ENCODE measurements at regions not wholly inside any gene's neighbourhood (a gene's known extent, or its start where the extent isn't known, plus 50 kb on each side); places are given as distances from the start of the nearest gene placed in this dataset.

DNA sequence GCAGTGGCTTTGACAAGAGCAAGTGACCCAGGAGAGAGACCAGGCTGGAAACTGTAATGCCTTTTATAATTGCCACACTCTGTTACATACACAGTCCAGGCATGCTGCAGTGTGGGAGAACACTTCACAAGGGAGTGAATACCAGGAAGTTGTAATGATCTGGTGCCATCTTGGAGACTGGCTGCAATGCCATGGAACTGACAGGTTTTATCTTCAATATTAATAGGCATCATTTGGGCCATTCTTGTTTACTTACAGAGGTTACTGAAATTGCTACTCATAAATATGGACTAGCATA lies 274.3 kb downstream of the AUH start:
- Histone ChIP-seq H3K36me3 (ENCODE audit: insufficient read depth, low read length) (no peaks in the 10 kb centered on the region), H3K9ac (ENCODE audit: low read depth, low read length) (no peak overlapping the region), H3K9me3 (ENCODE audit: control insufficient read depth, insufficient read depth, low read length) (no peaks in the 10 kb centered on the region), H3K4me1 (ENCODE audit: insufficient read depth, low read length) (no peaks in the 10 kb centered on the region)

DNA sequence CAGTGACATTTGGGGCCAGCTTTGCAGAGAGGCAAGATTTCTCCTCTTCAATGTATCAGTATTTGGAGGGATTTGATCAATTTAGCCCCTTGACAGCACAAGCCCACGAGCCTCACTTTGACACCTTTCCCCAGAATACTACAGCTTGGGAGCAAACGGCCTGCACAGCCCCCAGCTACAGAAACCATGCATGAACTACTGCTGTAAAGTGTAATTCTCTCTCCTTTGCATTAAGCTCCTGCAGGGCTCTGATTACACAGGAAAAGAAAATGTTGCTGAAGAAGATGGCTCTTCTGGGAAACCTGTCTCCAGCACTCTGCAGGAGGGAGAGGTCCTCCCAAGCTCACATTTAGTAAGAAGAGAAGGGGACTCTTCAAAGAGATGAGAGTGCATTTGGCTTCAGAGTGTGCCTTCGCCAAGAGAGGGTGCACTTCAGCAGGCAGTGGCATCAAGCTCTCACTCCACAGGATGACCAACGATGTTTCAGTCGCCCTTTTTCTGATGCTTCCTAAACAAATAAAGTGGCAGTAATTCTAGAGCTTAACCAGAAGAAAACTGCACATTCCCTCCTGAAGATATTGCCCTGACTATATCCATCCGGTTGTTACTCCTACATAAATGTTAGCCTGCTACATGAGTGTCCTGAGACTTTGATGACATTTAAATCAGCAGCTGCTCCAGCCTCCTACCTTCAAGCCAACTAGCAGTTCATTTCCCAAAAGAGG lies 272.2 kb downstream of the AUH start:
- H3K9ac ChIP-seq (ENCODE audit: low read depth, low read length): no peak overlapping the region

DNA sequence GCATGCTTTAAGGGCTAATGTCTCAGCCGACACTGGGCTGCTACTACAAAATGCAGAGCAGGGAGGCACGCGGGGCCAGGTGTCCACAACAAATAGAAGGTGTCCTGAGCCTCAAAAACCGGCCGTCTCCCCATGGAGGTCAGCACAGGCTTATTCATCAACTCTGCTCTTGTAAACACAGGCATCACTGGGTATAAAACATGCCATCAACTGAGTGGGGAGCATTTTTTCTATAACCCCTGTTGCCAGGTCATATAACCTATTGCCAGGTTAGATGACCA lies 271.6 kb downstream of the AUH start:
- Histone ChIP-seq H3K9me3 (ENCODE audit: control insufficient read depth, insufficient read depth, low read length) (no peaks in the 10 kb centered on the region), H3K4me1 (ENCODE audit: insufficient read depth, low read length) (no peaks in the 10 kb centered on the region), H3K9ac (ENCODE audit: low read depth, low read length) (no peak overlapping the region), H3K36me3 (ENCODE audit: insufficient read depth, low read length) (no peaks in the 10 kb centered on the region)

More for the DNA sequence above, 272.2 kb downstream of the AUH start:
- Histone ChIP-seq H3K36me3 (ENCODE audit: insufficient read depth, low read length) (no peaks in the 10 kb centered on the region), H3K9me3 (ENCODE audit: control insufficient read depth, insufficient read depth, low read length) (no peaks in the 10 kb centered on the region), H3K4me1 (ENCODE audit: insufficient read depth, low read length) (no peaks in the 10 kb centered on the region)

DNA sequence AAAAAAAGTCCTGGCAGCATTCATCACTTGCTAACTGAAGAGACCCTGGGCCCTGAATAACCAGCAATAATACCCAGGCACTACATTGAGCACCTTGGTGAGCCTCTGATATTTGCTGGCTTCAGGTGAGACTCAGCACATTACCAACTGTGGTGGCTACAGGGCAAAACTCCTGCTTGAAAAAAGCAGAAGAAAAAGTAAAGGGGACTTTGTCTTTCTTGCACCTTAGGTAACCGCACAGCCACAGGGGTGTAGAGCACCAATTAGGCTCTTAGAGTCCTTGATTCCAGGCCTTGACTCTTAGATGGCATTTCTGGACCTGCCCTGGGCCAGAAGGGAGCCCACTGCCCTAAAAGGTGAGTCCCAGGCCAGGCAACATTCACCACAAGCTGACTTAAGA lies 269.5 kb downstream of the AUH start:
- Histone ChIP-seq H3K9me3 (ENCODE audit: control insufficient read depth, insufficient read depth, low read length) (no peaks in the 10 kb centered on the region), H3K9ac (ENCODE audit: low read depth, low read length) (no peak overlapping the region), H3K36me3 (ENCODE audit: insufficient read depth, low read length) (no peaks in the 10 kb centered on the region), H3K4me1 (ENCODE audit: insufficient read depth, low read length) (no peaks in the 10 kb centered on the region)

DNA sequence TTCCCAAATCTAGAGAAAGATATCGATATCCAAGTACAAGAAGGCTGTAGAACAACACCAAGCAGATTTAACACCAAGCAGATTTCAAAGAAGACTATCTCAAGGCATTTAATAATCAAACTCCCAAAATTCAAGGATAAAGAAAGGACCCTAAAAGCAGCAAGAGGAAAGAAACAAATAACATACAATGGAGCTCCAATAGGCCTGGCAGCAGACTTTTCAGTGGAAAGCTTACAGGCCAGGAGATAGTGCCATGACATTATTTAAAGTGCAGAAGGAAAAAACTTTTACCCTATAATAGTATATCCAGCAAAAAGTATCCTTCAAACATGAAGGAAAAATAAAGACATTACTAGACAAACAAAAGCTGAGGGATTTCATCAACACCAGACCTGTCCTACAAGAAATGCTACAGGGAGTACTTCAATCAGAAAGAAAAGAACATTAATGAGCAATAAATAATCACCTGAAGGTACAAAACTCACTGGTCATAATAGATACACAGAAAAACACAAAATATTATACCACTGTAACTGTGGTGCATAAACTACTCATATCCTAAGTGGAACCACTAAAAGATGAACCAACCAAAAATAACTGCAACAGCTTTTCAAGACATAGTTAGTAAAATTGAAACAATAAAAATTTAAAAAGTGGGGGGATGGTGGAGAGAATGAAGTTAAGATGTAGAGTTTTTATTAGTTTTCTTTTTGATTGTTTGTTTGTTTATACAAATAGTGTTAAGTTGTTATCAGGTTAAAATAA lies 267.2 kb downstream of the AUH start:
- Histone ChIP-seq H3K4me1 (ENCODE audit: insufficient read depth, low read length) (no peaks in the 10 kb centered on the region), H3K36me3 (ENCODE audit: insufficient read depth, low read length) (no peaks in the 10 kb centered on the region), H3K9ac (ENCODE audit: low read depth, low read length) (no peak overlapping the region), H3K9me3 (ENCODE audit: control insufficient read depth, insufficient read depth, low read length) (no peaks in the 10 kb centered on the region)

DNA sequence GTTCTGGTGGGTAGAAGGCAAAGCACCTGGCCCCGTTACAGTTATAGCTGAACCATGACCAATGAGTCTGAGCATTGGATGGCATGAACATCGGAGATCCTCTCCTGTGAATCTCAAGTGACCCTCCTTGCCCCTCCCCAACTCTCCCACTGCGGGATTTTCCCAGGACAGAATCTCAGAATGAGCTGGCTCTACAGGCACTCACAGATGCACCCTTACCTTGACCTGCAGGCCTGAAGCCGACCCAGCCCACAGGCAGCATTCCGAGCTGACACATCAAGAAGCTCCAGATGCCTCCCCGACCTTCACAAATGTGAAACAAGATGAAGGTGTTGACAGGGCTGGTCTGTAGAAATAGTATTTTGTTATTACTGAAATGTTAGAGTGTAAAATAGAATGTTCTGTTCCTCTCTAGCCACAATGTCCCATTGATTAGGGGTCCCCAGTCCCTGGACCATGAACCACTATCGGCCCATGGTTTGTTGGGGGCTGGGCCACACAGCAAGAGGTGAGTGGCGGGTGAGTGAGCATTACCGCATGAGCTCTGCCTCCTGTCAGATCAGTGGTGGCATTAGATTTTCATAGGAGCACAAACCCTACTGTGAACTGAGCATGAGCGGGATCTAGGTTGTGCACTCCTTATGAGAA lies 263.4 kb downstream of the AUH start:
- Histone ChIP-seq H3K36me3 (ENCODE audit: insufficient read depth, low read length) (no peaks in the 10 kb centered on the region), H3K9me3 (ENCODE audit: control insufficient read depth, insufficient read depth, low read length) (no peaks in the 10 kb centered on the region), H3K4me1 (ENCODE audit: insufficient read depth, low read length) (no peaks in the 10 kb centered on the region), H3K9ac (ENCODE audit: low read depth, low read length) (no peak overlapping the region)

DNA sequence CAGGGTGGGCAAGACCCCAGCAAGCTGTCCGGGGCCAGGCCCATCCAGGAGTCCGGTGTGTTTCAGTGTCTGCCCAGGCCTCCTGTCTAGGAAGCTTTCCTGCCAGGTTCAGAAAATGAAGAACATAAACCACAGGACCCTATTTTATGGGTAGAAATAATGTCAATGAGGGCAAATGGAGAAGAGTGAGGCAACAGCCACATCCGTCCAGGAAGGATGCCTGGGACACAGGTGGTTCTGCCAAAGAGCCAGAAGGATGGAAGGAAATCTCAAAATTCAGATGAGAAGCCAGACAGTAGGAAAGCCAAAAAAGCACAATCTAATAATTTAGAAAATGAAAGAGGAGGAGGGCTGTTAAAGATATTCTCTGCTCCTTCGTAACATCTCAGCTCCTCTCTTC lies 262.3 kb downstream of the AUH start:
- no peaks in the 10 kb centered on the region for H3K36me3 ChIP-seq (ENCODE audit: insufficient read depth, low read length)
- no peaks in the 10 kb centered on the region for H3K9me3 ChIP-seq (ENCODE audit: control insufficient read depth, insufficient read depth, low read length)
- no peak overlapping the region for H3K9ac ChIP-seq (ENCODE audit: low read depth, low read length)
- H3K4me1 ChIP-seq (ENCODE audit: insufficient read depth, low read length): no peaks in the 10 kb centered on the region

DNA sequence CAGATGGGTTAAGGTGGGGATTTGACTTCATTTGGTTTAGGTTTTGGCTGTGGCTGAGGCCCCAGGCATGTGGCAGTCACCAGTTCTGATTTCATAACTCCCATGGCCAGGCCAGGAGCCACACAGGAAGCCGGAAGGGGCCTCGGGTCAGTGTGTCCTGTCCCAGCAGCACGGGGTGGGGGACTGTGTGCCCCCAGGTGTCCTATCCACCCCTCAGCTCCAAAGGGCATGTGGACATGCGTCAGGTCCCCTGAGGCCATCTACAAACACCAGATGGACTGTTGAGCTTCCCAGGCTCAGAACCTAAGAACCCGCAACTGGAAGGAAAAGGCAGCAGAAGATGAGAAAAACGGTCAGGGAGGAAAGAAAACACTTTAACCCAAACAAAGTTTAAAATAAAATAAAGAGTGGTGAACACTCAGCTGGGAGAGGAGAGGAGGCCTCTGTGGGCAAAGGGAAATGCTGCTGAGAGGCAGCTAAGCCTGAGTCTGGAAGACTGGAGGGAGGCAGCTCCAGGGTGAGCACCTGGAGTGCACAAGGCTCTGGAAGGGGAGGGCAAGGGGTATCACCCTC lies 260.8 kb downstream of the AUH start:
- H3K36me3 ChIP-seq (ENCODE audit: insufficient read depth, low read length): no peaks in the 10 kb centered on the region
- no peaks in the 10 kb centered on the region for H3K4me1 ChIP-seq (ENCODE audit: insufficient read depth, low read length)
- H3K9me3 ChIP-seq (ENCODE audit: control insufficient read depth, insufficient read depth, low read length): no peaks in the 10 kb centered on the region
- H3K9ac ChIP-seq (ENCODE audit: low read depth, low read length): no peak overlapping the region

DNA sequence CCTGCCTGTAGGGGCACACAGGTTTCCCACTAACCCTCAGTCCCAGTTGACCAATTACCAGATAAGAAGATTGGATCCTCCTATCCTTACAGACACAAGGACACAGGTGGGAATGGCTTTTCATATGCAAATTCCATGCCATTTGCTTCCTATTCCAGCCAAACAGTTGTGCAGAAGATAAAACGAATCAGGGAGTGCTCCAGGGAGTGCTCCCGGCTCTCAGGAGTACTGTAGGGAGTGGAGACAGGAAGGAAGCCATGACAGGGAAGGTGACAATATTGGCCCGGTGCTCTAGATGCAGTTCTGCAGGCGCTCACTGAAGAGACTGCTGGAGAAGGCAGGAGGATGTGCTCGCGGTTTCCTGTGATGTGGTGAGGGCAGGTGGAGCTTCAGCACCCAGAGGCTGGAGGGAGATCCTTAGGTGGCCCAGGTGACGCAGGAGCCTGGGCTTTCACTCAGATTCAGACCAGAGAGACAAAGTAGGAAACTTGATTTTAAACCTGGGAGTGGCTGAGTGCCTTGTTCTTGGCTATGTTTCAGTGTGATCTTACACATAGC lies 260.0 kb downstream of the AUH start:
- Histone ChIP-seq H3K4me1 (ENCODE audit: insufficient read depth, low read length) (no peaks in the 10 kb centered on the region), H3K9ac (ENCODE audit: low read depth, low read length) (no peak overlapping the region), H3K9me3 (ENCODE audit: control insufficient read depth, insufficient read depth, low read length) (no peaks in the 10 kb centered on the region), H3K36me3 (ENCODE audit: insufficient read depth, low read length) (no peaks in the 10 kb centered on the region)

DNA sequence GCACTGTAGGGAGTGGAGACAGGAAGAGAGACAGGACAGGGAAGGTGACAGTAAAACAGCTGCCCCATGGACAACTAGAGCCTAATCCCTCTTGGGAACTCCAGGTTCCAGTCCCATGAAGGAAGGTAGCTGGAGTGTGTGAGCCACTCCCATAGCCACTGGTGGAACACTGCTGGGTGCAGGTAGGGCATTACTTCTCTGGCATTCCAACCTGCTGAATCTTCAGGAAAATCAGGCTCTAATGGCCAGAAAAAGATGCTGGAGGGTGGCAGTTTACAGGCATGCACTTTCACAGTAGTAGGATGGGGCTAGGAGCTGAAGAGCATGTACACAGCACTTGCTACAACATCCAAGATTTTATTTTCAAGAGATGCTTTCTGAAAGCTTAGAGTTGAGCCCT lies 259.4 kb downstream of the AUH start:
- Histone ChIP-seq H3K9ac (ENCODE audit: low read depth, low read length) (no peak overlapping the region), H3K36me3 (ENCODE audit: insufficient read depth, low read length) (no peaks in the 10 kb centered on the region), H3K4me1 (ENCODE audit: insufficient read depth, low read length) (no peaks in the 10 kb centered on the region), H3K9me3 (ENCODE audit: control insufficient read depth, insufficient read depth, low read length) (no peaks in the 10 kb centered on the region)

DNA sequence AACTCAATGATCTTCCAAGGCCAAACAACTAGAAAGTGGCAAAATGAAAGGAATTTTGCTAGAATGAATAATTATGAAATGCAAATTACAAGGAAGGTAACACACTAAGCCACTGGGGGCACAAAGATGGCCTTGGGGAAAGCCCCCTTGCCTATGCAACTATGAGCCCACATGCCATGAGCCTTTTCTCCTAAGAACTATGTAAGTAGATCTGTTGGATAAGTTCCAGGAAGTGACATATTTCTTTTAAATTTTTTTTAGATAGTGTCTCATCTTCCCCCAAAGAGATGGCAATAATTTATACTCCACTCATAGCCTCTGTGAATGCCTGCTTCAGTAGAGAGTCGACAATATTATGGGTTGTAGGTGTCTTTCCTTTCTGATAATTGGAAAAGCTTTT lies 257.8 kb downstream of the AUH start:
- Histone ChIP-seq H3K9me3 (ENCODE audit: control insufficient read depth, insufficient read depth, low read length) (no peaks in the 10 kb centered on the region), H3K4me1 (ENCODE audit: insufficient read depth, low read length) (no peaks in the 10 kb centered on the region), H3K36me3 (ENCODE audit: insufficient read depth, low read length) (no peaks in the 10 kb centered on the region), H3K9ac (ENCODE audit: low read depth, low read length) (no peak overlapping the region)

DNA sequence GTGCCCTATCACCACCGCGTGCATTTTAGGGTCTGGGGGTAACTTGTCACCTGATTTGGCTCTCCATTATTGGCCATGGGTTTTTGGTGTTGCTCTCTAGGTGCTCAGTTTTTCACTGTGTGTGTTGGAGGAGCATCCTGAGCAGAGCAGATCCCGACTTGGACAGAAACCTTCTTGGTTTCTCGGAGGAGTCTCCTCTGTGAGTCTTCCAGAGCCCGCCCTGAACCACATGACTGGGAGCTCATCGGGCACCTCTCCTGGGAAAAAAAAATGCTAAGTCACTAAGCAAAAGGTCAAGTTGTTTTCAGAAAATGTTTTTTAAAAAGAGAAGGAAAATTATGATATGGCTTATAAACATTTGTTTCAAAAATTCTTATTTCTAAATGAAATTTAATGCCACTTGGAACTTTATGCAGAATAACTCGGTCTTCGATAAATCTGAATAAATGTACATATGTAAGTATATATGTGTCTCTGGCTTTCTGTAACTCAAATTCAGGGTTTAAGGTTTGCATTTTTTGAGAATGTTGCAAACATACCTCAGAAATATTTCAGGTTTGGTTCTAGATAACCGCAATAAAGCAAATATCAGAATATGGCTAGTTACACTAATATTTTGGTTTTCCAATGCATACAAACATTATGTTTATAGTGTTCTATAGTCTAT lies 255.2 kb downstream of the AUH start:
- no peak overlapping the region for H3K9ac ChIP-seq (ENCODE audit: low read depth, low read length)
- H3K36me3 ChIP-seq (ENCODE audit: insufficient read depth, low read length): no peaks in the 10 kb centered on the region
- no peaks in the 10 kb centered on the region for H3K9me3 ChIP-seq (ENCODE audit: control insufficient read depth, insufficient read depth, low read length)
- H3K4me1 ChIP-seq (ENCODE audit: insufficient read depth, low read length): no peaks in the 10 kb centered on the region

DNA sequence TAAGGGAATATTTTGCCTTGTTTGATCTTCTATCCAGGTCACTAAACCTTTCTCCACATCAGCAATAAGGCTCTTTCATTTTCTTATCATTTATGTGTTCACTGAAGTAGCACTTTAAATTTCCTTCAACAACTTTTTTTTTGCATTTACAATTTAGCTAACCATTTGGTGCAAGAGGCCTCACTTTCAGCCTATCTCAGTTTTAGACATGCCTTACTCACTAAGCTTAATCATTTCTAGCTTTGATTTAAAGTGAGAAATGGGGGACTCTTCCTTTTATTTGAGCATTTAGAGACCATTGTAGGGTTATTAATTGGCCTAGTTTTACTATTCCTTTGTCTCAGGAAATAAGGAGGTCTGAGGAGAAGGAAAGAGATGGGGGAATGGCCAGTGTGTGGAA lies 250.5 kb downstream of the AUH start:
- Histone ChIP-seq H3K36me3 (ENCODE audit: insufficient read depth, low read length) (no peaks in the 10 kb centered on the region), H3K9ac (ENCODE audit: low read depth, low read length) (no peak overlapping the region), H3K4me1 (ENCODE audit: insufficient read depth, low read length) (no peaks in the 10 kb centered on the region), H3K9me3 (ENCODE audit: control insufficient read depth, insufficient read depth, low read length) (no peaks in the 10 kb centered on the region)

DNA sequence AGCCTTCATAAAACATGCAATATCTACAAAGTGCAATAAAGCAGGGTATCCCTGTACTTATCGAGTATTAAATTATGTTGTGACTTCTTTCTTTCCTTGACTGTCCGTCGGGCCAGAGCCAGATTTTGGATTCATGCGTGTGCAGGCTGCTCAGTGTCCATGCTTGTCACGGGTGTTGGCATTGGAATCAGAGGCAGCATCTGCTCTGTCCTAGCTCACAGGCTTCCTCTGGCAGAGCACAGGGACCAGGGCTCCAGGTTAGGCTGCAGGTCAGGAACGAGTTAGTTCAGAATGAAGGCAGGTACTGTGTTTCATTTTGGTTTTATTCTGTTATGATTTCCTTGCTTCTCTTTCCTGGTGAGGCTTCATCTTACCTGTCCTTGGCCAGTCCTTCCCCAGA lies 249.8 kb downstream of the AUH start:
- no peak overlapping the region for H3K9ac ChIP-seq (ENCODE audit: low read depth, low read length)
- H3K36me3 ChIP-seq (ENCODE audit: insufficient read depth, low read length): no peaks in the 10 kb centered on the region
- H3K9me3 ChIP-seq (ENCODE audit: control insufficient read depth, insufficient read depth, low read length): no peaks in the 10 kb centered on the region
- no peaks in the 10 kb centered on the region for H3K4me1 ChIP-seq (ENCODE audit: insufficient read depth, low read length)
